GM18907 (cell line): ENCODE measurements at regions not wholly inside any gene's neighbourhood (a gene's known extent, or its start where the extent isn't known, plus 50 kb on each side); places are given as distances from the start of the nearest gene placed in this dataset.
"Not testable (repeated sequence)": the region's sequence is repeated elsewhere in the genome, so short reads cannot be mapped to it uniquely, and the experiment has no call there.

Experiments
- ATAC-seq: cut with Tn5 transposase; IDR thresholded peaks from one replicate; pipeline ENCODE4 v1.9.1; 2021; ENCODE audit warnings: mild to moderate bottlenecking, moderate library complexity; ENCODE audit not compliant: unreplicated experiment

DNA sequence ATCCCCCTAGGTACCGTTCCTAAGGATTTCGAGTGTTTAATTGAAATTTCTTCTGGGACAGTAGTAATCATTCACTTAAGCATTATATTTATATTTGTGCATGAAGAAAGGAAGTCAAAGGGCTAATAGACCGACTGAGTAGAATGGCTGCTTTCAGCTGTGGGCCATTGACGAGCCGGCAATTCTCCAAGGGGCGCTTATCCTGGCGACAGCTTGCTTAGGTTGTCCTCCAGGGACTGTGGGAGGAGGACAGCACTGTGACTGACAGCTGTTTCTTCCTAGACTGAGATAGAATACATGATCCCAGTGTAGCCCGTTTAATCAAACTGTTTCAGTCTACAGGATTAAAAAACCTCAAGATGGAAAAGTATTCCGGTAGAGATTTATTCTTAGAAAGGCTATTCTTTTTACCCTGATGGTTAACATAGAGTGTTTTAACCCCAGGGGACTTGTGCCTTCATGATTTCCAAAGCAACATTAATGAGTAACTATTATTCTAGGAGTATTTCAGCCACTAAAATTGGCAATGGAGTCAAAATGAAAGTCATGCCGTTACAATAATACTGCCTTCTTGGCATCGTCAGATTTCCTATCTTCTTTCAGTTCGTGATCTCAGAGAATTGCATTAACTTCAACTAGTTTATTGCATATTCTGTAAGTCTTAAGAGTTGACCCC is 943.1 kb upstream of the WWC1 start:
- no peak for ATAC-seq

DNA sequence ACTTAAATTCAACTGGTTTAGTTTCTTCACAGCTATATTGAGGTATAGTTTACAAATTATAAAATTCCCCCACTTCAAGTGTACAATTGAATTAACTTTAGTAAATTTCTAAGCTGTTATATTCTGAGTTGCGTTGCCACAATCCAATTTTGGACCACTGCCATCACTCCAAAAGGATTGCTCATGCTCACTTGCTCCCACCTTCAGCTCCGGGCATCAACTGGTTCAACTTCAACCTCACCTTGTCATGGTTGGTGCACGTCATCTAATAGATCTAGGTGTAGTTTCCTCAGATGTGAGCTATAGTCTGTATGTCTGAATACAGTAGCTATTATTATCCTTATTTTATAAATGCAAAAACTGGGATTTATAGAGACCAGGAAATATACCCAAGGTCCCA is 942.5 kb upstream of the WWC1 start:
- ATAC-seq: no peak

DNA sequence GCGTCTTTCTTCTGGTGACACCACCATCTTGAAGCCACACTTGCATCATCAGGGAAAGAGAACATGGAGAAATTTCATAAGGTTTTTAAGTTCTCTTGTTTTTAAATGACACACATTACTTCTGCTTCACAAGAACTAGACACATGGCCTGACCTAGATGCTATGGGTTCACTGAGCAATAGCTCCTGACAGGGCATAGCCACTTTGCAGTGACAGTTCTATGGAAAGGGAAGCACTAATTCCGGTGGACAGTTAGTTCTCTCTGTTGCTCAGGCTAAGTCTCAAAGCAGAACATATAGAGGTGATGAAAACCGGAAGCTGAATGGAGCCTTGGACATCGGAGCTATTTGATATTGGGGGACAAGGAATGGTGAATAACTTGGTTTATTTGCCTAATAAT is 940.1 kb upstream of the WWC1 start:
- no peak for ATAC-seq

DNA sequence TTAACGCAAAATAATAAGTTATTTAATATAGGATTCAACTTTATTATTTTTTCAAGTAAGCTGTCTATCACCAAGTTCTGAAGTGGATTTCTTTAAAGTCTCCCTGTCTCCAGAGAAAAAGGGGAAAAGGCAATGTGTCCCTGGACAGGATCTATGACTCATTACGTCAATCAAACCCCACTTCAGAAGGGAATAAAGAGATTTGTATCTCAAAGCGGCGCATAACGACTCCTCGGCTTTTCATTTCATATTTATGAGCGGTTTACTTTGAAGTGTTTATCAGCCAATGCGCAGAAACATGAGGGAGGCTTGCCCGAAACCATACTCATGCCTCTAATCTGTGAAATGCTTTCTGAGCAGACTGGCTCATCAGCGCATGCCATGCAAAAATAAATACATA is 938.6 kb upstream of the WWC1 start:
- ATAC-seq: no peak

DNA sequence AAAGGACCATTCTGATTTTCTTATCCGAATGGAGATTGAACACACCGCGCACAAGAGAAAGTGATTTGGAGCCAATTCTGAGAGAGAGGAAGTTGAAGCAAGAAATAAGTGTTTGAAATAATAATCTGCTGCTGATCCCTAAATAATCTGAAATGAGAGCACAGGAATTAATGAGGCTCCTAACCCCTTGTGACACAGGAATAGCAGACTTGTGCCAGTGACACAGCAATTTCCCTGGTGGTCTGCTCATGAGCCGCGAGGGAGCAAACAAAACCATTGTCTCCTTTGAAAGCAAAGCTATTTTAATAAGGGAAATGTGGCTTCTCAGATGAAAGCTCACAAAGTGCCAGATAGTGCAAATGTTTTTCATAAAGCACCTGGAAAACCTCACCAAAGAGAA is 936.1 kb upstream of the WWC1 start:
- ATAC-seq: no peak

DNA sequence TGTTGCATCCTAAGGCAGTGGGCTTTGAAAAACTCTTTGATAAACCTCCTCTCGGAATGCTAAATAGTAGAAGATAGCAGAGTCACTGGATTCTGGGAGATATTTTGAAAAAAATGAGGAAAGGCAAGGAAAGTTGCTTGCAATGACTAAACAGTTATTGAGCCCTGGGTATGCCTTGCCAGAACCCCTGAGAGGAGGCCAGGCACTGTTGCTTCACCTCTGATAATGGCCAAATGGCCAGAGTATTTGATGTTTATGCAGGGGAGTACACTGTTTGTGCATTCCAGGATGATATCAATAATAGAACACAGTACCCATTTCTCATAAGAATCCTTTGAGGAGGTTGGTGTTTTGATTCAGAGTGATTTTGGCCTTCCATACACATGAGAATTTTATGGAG is 935.1 kb upstream of the WWC1 start:
- ATAC-seq: no peak

DNA sequence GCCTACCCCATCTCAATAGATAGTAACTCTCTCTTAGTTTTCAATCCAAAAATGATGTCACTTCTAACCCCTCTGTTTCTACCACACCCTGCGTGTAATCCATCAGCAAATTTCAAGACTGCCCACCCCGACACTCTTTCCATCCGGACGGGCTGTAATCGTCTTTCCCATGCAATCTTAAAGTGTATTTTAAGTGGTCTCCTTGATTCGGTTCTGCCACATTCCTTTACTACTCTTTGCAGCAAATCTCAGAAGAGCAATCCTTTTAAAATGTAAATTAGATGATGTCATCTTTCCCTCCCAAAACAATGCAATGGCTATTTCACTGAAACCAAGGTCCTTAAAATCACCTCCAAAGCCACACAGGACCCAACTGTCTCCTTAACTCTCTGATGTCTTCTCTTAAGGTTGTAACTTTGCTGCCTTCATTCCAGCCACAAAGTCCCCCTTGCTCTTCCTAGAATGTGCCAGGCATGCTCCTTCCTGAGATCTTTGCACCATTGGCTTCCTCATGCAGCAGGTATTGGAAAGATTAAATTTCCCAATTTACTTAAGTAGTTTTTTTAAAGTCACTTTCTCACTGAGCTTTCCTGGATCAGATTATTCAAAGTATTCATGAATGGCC is 932.5 kb upstream of the WWC1 start:
- no peak for ATAC-seq

DNA sequence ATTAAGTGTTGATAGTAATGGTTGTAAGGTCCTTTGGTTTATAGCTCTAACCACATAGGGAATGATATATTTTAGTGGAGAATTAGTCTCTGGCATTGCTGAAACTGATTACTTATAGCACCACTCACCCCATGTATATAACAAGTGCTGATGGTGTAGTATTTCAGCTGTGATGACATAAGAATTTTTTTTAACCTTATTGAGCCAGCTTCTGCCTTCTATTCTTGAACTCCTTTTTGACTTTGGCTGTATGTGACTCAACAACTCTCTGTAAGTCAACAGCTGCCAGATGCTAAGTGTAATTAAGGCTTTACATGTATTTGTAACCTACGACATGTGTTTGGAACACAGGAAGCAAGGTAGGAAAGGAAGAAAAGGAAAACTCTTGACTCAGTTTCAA is 929.6 kb upstream of the WWC1 start:
- no peak for ATAC-seq

DNA sequence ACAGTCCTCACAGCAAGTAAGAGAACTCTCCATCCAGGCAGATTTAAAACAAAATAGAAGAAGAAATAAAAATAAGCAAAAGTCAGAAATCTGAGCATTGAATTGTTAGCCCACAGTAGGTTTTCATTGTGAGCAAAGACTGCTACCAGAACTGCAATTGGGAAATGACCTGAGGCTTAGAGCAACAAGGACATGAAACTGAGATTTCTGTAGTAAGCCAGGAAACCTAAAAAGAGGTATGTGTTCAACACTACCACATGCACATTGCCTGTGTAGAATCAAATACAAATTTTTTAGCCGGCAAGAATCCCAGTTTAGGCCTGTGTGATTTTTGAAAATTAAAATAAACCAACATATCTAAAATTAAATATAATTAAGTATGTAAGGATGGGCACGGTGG is 928.4 kb upstream of the WWC1 start:
- no peak for ATAC-seq

DNA sequence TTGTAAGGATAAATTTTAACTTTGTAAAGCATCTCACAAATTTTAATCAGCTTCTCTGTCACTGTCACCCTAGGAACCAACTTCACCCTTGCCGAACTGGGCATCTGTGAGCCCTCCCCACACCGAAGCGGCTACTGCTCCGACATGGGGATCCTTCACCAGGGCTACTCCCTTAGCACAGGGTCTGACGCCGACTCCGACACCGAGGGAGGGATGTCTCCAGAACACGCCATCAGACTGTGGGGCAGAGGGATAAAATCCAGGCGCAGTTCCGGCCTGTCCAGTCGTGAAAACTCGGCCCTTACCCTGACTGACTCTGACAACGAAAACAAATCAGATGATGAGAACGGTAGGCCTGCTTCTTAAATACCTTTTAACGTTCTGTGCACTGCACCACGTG is 916.3 kb upstream of the WWC1 start:
- ATAC-seq: no peak

DNA sequence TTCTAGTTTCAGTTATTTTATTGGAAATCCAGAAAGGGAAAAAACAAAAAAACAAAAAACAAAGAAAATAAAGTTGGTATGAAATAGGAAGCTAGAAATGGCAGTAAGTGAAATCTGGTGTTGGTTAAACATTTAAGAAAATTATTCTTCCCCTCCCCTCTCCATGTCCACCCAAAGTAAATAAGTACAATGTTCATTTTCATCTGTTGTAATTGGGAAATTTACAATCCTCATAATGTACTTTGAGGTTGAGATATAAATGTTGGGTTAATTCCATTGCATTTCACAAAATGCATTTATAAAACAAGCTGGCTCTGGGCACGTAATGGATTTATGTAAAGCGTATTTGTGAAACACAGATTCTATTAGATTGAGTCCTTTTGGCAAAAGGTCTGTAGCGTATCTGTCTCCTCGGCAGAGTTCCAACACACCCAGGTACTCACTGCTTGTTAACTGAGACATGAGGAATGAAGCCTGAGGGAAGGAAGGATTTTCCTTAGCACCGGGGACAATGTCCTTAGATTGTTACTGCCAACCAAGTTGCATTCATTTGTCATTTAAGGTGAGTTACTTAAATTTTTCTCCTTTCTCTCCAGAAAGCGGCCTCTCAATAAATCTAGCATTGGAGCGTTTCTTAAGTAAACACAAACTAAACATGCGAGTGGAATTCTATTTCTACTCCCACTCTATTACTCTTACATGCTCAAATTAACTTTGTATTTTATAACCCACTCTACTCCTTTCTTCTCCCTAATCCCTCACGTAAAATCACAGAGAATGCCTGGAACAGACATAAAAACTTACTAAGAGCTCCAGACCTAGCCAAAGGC is 912.3 kb upstream of the WWC1 start:
- no peak for ATAC-seq

DNA sequence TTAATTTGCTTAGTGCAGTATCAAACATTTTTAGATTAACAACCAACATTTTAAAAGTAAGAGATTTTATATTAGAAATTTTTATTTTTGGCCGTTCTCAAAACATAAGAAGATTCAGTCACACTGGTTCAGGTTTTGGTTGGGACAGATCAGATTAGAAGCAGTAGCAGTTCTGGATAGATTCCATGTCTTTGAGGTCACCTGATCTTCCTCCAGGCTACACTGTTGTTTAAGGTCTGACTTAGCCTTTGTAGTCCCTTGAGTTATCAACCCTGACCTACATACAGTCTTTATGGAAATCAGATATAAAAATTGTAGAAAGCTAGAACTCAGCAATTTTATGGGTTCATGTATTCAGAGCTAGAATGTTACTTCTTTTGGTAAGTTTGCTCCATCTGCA is 910.0 kb upstream of the WWC1 start:
- ATAC-seq: no peak

DNA sequence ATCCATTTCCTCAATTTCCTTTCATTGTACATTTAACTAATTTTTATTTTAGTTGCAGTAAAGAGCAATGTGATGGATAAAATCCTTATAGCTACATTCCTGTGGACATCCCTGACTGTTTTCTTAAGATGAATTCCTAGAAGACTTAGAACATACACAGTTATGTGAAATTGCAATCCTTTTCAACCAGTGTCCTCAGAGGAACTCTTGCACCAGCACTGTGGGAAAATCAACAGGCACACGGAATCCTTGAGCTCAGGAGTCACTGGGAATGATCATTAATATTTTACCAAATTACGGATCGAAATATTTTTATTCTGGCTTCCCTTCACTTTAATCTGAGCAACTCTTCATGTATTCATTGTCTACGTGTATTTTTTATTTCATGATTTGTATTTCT is 901.9 kb upstream of the WWC1 start:
- no peak for ATAC-seq

DNA sequence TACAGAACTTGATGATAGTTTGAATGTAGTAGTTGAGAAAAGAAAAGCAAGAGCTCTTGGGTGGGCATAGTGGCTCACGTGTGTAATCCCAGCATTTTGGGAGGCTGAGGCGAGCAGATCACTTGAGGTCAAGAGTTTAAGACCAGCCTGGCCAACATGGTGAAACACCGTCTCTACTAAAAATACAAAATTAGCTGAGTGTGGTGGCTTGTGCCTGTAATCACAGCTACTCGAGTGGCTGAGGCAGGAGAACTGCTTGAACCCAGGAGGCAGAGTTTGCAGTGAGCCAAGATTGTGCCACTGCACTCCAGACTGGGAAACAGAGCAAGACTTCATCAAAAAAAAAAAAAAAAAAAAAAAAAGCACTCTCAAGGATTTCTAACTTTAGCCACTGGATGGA is 900.2 kb upstream of the WWC1 start:
- not testable (repeated sequence) for ATAC-seq

DNA sequence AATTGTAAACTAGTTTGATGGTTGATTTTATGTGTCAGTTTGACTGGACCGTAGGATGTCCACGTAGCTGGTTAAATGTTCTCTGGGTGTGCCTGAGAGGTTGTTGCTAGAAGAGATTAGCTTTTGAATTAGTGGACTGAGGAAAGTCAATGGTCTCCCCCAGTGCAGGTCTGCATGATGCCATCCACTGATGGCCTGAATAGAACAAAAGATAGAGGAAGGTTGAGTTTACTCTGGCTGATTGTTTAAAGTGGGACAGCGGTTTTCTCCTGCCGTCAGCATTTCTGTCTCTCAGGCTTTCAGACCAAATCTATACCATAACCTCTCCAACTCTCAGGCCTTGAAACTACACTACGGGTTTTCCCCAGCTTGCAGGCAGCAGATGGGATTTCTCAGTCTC is 899.2 kb upstream of the WWC1 start:
- no peak for ATAC-seq

DNA sequence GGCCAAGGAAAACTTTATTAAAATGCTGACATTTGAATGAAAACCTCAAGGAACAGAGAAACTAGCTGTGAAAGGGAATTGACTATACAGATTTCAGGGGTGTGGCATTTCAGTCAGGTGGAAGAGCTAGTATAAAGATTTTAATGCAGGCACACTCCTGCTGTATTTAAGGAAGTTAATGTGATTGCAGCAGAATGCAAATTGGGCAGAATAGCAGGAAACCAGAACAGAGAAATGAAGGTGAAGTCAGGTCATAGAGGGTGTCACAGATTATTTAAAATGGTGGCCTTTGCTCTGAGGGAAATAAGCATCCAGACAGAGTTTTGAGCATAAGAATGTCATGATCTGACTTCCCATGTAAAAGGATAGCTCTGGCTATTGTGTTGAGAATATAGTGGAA is 898.1 kb upstream of the WWC1 start:
- no peak for ATAC-seq

DNA sequence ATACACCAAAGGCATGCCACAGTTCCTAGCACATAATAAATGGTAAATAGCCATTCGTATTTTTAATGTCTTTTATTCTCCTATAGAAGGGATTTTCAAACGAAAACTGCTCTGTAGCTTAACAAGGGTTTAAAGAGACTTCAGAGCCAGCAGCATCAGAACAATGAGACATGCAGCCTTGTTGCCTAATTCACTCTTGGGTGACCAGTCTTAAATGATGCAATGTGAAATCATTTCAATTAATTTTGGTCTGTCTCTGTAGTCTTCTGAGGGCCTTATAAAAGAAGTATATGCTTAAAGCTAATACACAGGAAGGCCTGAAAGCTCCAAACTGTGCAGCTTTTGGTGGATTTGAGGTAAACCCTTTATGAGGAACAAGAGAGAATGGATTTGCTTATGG is 888.8 kb upstream of the WWC1 start:
- no peak for ATAC-seq

DNA sequence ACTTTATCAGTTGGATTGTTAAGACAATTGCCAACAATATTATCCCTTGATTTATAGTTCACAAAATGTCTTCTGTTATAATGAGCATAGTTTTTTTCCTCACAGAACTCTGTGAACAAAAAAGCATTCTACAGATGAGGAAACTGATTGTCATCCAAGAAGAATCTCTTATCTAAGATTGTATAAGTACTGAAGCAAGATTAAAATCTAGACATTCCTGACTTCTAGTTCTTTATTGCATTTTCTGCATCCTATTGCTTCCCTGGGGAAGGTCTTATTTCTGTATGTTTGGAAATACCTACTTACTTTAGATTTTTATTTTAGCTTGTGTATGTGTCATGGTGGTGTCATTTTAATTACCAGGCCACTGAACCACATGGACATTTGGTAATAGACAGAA is 884.9 kb upstream of the WWC1 start:
- no peak for ATAC-seq

DNA sequence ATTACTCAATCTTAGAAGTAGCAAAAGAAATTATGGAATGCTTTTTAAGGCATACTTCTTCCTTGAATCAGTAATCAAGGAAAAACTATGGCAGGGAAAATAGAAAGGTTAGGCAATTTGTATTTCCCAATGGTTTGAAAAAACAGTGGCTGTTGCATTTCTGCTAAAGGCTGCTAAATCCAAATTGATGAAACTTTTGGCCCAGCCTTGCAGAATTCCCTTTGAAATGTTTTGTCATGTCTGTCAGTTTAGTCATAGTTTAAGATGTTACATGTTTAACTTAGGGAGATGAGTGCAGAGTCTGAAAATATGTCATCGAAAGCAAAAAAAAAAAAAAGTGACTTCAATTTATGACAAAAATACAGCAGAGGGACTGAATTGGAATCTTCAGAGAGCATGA is 878.9 kb upstream of the WWC1 start:
- ATAC-seq: no peak

DNA sequence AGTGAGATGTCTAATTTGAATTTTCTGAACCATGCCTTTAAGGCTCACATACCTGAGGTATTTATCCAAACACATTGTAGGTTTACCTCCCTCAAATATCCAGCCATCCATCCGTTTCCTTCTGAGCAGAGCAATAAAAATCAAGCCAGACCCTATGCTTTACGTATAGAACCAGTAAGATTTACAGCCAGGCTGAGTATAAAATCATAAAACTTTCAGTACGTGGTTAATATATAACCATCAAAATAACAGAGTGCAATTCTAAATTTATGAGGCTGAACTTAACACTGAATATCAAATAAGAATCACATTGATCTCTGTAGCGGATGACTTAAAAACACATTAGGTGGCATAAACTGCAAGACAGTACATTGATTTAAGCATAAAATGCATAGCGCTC is 877.9 kb upstream of the WWC1 start:
- no peak for ATAC-seq

DNA sequence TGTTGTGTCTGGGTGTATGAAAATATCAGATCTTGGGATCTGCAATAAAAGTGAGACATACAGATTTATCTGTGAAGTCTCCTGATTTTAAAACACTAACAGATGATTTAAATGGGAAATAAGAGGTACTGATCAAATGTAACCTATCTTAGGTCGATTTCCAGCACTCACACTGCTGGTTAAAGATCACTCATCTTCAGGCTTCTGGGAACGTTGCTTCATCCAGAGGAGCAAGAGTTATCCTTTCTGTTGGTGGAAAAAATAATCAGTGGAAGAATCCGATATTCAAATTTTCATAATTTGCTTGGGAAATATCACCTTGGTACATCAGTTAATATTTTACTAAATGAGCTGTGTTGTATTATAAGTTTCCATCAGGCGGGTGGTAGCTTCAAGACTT is 876.8 kb upstream of the WWC1 start:
- ATAC-seq: no peak
